ENCODE measurements at regions not wholly inside any gene's neighbourhood (a gene's known extent, or its start where the extent isn't known, plus 50 kb on each side); places are given as distances from the start of the nearest gene placed in this dataset.

GRCh38 chr11:122421702-122422101 lies 233.8 kb upstream of the UBASH3B start:
- no peak for TF ChIP-seq CTCF (IDR thresholded peaks at IDR 0.05)
- TF ChIP-seq EP300 (IDR thresholded peaks at IDR 0.05) = no peak
- TF ChIP-seq POLR2AphosphoS5 (IDR thresholded peaks at IDR 0.05) = no peak
- TF ChIP-seq POLR2A (IDR thresholded peaks at IDR 0.05) = no peak
- Histone ChIP-seq H3K36me3 (no peaks in the 10 kb centered on the region), H3K9me3 (no peaks in the 10 kb centered on the region), H3K4me3 (no peak overlapping the region), H3K27ac (no peak overlapping the region), H3K27me3 (no peaks in the 10 kb centered on the region), H3K4me1 (no peaks in the 10 kb centered on the region)
- intact Hi-C loops (cut with DNase I; ENCODE audit: low total_unique reads) = no loop called here
- 80 to 83% (median 82%) methylated on average over 3 of the region's 3 CpGs for WGBS, 5 donors
- no peak for DNase-seq

GRCh38 chr11:122418032-122418431 lies 237.5 kb upstream of the UBASH3B start:
- no peaks in the 10 kb centered on the region for H3K27me3 ChIP-seq
- H3K4me1 ChIP-seq = no peaks in the 10 kb centered on the region
- H3K27ac ChIP-seq = no peak overlapping the region
- no peak for DNase-seq
- H3K4me3 ChIP-seq = no peak overlapping the region
- intact Hi-C loops (cut with DNase I; ENCODE audit: low total_unique reads) = no loop called here
- peaks cover 3 to 30% (median 22%) of the 10 kb centered on the region in 4 donors for H3K9me3 ChIP-seq
- TF ChIP-seq EP300 (IDR thresholded peaks at IDR 0.05) = no peak
- TF ChIP-seq POLR2A (IDR thresholded peaks at IDR 0.05) = no peak
- TF ChIP-seq CTCF (IDR thresholded peaks at IDR 0.05) = no peak
- no peak for TF ChIP-seq POLR2AphosphoS5 (IDR thresholded peaks at IDR 0.05)
- H3K36me3 ChIP-seq = no peaks in the 10 kb centered on the region
- 84 to 95% (median 91%) methylated on average over 3 of the region's 3 CpGs for WGBS, 5 donors

GRCh38 chr11:122414406-122415018 lies 241.0 kb upstream of the UBASH3B start:
- no peak for DNase-seq
- Histone ChIP-seq H3K36me3 (no peaks in the 10 kb centered on the region), H3K4me1 (no peaks in the 10 kb centered on the region), H3K27me3 (no peaks in the 10 kb centered on the region), H3K9me3 (peaks cover 3 to 34% (median 23%) of the 10 kb centered on the region in 4 donors), H3K27ac (no peak overlapping the region), H3K4me3 (no peak overlapping the region)
- intact Hi-C loops (cut with DNase I; ENCODE audit: low total_unique reads) = no loop called here
- 92 to 100% (median 98%) methylated on average over 2 of the region's 2 CpGs for WGBS, 5 donors
- TF ChIP-seq POLR2AphosphoS5 (IDR thresholded peaks at IDR 0.05) = no peak
- no peak for TF ChIP-seq CTCF (IDR thresholded peaks at IDR 0.05)
- no peak for TF ChIP-seq EP300 (IDR thresholded peaks at IDR 0.05)
- TF ChIP-seq POLR2A (IDR thresholded peaks at IDR 0.05) = no peak

GRCh38 chr11:122413677-122414076 lies 241.8 kb upstream of the UBASH3B start:
- H3K27me3 ChIP-seq = no peaks in the 10 kb centered on the region
- TF ChIP-seq CTCF (IDR thresholded peaks at IDR 0.05) (no peak), EP300 (IDR thresholded peaks at IDR 0.05) (no peak), POLR2A (IDR thresholded peaks at IDR 0.05) (no peak), POLR2AphosphoS5 (IDR thresholded peaks at IDR 0.05) (no peak)
- H3K9me3 ChIP-seq = peaks cover 3 to 34% (median 23%) of the 10 kb centered on the region in 4 donors
- H3K27ac ChIP-seq = no peak overlapping the region
- H3K36me3 ChIP-seq = no peaks in the 10 kb centered on the region
- no peaks in the 10 kb centered on the region for H3K4me1 ChIP-seq
- no peak overlapping the region for H3K4me3 ChIP-seq
- intact Hi-C loops (cut with DNase I; ENCODE audit: low total_unique reads) = no loop called here
- no peak for DNase-seq

Data from stomach (tissue), 8 donors.